OCI-LY7 (cell line): ENCODE measurements at regions not wholly inside any gene's neighbourhood (a gene's known extent, or its start where the extent isn't known, plus 50 kb on each side); places are given as distances from the start of the nearest gene placed in this dataset.

ENCODE experiments used
- CTCF ChIP-seq: fragments of 200-600 bp; sonication (generic); conservative IDR thresholded peaks from 2 replicates; pipeline ENCODE4 v1.5.1; 2014; ENCODE audit warnings: mild to moderate bottlenecking, antibody characterized with exemption, low read length, moderate library complexity, mixed read lengths
- EZH2phosphoT487 ChIP-seq: fragments of 200-600 bp; sonication (generic); IDR thresholded peaks from 2 replicates; pipeline ENCODE4 v1.6.1; 2018; ENCODE audit warnings: low read depth, borderline replicate concordance, mild to moderate bottlenecking, mixed run types, antibody characterized with exemption, low read length, moderate library complexity, mixed read lengths

GRCh38 chr2:122412360-122412759 is 656.9 kb downstream of the TSN start:
- TF ChIP-seq CTCF (no peak), EZH2phosphoT487 (no peak)
